ENCODE measurements at regions not wholly inside any gene's neighbourhood (a gene's known extent, or its start where the extent isn't known, plus 50 kb on each side); places are given as distances from the start of the nearest gene placed in this dataset.
A peak's percentile ranks its signal among the peaks of the same experiment; 100 is the strongest.

DNA sequence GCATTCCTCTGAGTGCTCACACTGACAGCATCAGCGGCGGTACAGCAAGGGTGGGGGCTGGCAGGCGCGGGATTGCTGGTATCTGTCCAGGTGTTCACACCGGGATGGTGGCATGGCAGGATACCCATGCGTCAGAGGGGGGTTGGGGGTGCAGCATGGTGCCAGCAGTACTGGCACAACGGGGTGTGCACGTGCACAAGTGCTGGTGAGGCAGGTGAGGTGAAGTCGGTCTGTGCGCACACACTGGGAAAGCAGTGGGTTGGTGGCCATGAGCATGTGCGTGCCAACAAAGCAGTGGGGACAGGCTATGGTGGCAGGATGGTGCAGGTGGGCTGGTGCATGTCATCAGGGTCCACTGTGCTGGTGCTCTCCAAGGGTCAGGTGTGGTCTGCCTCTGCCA lies 819.6 kb upstream of the EDIL3 start:
- Histone ChIP-seq H3K27ac (ENCODE audit: insufficient read length, low read depth, low read length) (no peak overlapping the region), H2AK5ac (ENCODE audit: insufficient read length, low read length) (no peak overlapping the region), H3K23me2 (ENCODE audit: insufficient read length, low read depth, low read length, poor library complexity, severe bottlenecking) (no peaks in the 10 kb centered on the region), H3T11ph (ENCODE audit: low read length) (no peak overlapping the region), H3K4ac (ENCODE audit: low read depth, low read length) (no peak overlapping the region), H3K14ac (ENCODE audit: insufficient read depth, low read length) (no peak overlapping the region), H3K4me1 (ENCODE audit: insufficient read depth, low read length) (no peaks in the 10 kb centered on the region), H3K56ac (ENCODE audit: insufficient read length, low read depth, low read length) (no peak overlapping the region), H4K5ac (ENCODE audit: insufficient read length, low read depth, low read length) (no peak overlapping the region), H3K18ac (ENCODE audit: insufficient read length, low read depth, low read length) (no peak overlapping the region), H4K20me1 (ENCODE audit: control insufficient read depth, insufficient read depth, insufficient read length) (no peaks in the 10 kb centered on the region), H3K27me3 (ENCODE audit: insufficient read depth, low read length) (no peaks in the 10 kb centered on the region), H2BK15ac (ENCODE audit: low read depth, low read length) (no peak overlapping the region), H2BK5ac (ENCODE audit: insufficient read length, low read length) (no peak overlapping the region), H3K4me2 (ENCODE audit: insufficient read depth, insufficient read length, low read length) (no peak overlapping the region), H3K79me2 (ENCODE audit: insufficient read depth, low read length) (no peaks in the 10 kb centered on the region), H2BK20ac (ENCODE audit: low read depth, low read length, poor library complexity, severe bottlenecking) (no peak overlapping the region), H3K9ac (ENCODE audit: extremely low read depth, insufficient read length, low read length) (no peak overlapping the region), H3K23ac (ENCODE audit: insufficient read length, low read depth, low read length) (no peak overlapping the region), H2AFZ (ENCODE audit: low read length) (no peak overlapping the region), H3K79me1 (ENCODE audit: insufficient read depth, low read depth, low read length, poor library complexity, severe bottlenecking) (no peaks in the 10 kb centered on the region), H4K8ac (replicated peaks; ENCODE audit: insufficient read length, low read depth, low read length) (no peak overlapping the region), H4K91ac (ENCODE audit: insufficient read length, low read depth, low read length) (no peak overlapping the region), H2BK12ac (ENCODE audit: insufficient read length, low read depth, low read length) (no peak overlapping the region), H3K9me3 (ENCODE audit: control insufficient read depth, low read depth, low read length) (no peaks in the 10 kb centered on the region), H2BK120ac (ENCODE audit: low read depth, low read length, poor library complexity, severe bottlenecking) (no peak overlapping the region)
- WGBS (ENCODE audit: extremely low coverage, insufficient read length, low lambda C conversion rate) = no CpG with 5 or more reads among the region's 11 CpGs
- 0 out of 7 replicates have a peak overlapping the region, but pooled peaks of 1 of the 3 experiments have one; percentile 14 for H3K27ac Mint-ChIP-seq
- no peaks in the 10 kb centered on the region for H3K27me3 Mint-ChIP-seq (ENCODE audit: low read depth)
- H3K4me3 Mint-ChIP-seq = no peak overlapping the region
- H3K9me3 Mint-ChIP-seq = no peaks in the 10 kb centered on the region
- DNase-seq = no peak
- peaks cover 0 to 1% (median 0%) of the 10 kb centered on the region in 3 experiments; a peak in 1 of 7 replicates for H3K36me3 Mint-ChIP-seq (ENCODE audit: insufficient read depth in 1 of 3, low read depth in 3 of 3)
- TF ChIP-seq, protein P1, sequence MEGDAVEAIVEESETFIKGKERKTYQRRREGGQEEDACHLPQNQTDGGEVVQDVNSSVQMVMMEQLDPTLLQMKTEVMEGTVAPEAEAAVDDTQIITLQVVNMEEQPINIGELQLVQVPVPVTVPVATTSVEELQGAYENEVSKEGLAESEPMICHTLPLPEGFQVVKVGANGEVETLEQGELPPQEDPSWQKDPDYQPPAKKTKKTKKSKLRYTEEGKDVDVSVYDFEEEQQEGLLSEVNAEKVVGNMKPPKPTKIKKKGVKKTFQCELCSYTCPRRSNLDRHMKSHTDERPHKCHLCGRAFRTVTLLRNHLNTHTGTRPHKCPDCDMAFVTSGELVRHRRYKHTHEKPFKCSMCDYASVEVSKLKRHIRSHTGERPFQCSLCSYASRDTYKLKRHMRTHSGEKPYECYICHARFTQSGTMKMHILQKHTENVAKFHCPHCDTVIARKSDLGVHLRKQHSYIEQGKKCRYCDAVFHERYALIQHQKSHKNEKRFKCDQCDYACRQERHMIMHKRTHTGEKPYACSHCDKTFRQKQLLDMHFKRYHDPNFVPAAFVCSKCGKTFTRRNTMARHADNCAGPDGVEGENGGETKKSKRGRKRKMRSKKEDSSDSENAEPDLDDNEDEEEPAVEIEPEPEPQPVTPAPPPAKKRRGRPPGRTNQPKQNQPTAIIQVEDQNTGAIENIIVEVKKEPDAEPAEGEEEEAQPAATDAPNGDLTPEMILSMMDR (conservative IDR thresholded peaks at IDR 0.05) = no peak
- no peaks in the 10 kb centered on the region for H3K4me1 Mint-ChIP-seq

Measured in H9 (cell line).